H1 (cell line): ENCODE measurements at regions not wholly inside any gene's neighbourhood (a gene's known extent, or its start where the extent isn't known, plus 50 kb on each side); places are given as distances from the start of the nearest gene placed in this dataset.

ENCODE experiments used
- CREB1 ChIP-seq: IDR thresholded peaks from 2 replicates; pipeline ENCODE4 v1.6.1; 2012; ENCODE audit warnings: inconsistent platforms
- TF ChIP-seq, protein P1 (sequence below): IDR thresholded peaks from 2 replicates; pipeline ENCODE4 v1.6.1; 2012; ENCODE audit warnings: inconsistent platforms

DNA sequence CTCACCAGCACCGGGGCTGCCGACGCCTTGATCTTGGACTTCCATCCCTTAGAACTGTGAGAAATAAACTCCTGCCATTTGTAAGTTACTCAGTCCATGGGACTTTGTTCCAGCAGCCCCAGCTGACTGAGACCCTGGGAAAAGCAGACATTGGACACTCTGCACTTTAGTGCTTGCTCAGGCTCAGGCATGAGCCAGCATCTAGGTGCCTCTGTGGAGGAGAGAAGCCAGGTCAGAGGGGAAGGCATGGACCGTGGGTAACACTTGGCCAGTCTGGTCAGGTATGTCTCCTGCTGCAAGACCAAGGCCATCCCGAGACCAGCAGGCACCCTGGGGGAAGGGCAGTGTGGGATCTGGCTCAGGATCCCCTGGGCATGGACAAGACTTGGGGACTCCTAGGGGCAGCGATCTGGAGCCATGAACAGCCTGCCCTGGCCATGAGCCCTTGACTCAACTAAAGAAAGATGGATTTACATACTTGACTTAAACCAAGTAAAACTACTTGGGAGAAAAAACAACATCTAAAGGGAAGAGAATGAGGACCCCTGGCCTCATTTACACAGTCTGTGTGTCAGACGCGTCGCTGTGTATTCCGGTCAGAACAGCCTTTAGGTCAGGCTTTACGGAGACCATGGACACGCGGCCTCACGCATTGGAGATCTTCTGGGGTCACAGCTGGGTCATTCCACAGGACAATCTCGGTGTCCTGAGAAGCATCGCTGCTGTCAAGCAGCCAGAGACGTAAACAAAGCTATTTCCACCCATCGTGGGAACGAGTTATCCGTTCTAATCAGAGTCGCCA, 497.1 kb downstream of the BRD1 start (continued):
- TF ChIP-seq, protein P1, sequence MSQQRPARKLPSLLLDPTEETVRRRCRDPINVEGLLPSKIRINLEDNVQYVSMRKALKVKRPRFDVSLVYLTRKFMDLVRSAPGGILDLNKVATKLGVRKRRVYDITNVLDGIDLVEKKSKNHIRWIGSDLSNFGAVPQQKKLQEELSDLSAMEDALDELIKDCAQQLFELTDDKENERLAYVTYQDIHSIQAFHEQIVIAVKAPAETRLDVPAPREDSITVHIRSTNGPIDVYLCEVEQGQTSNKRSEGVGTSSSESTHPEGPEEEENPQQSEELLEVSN = no peak
- TF ChIP-seq CREB1 = no peak
